Astrocyte (in vitro differentiated cells and primary cell): ENCODE measurements at regions not wholly inside any gene's neighbourhood (a gene's known extent, or its start where the extent isn't known, plus 50 kb on each side); places are given as distances from the start of the nearest gene placed in this dataset.

Experiments
- CTCF ChIP-seq: IDR thresholded peaks from 2 replicates; pipeline ENCODE4 v1.5.1; 2011; ENCODE audit warnings: low read depth, mild to moderate bottlenecking, inconsistent platforms, low read length, moderate library complexity; ENCODE audit not compliant: insufficient read depth
- EZH2 ChIP-seq: IDR thresholded peaks from 2 replicates; pipeline ENCODE4 v1.6.1; 2012; ENCODE audit warnings: mild to moderate bottlenecking, low read length, inconsistent platforms; ENCODE audit not compliant: insufficient read depth

DNA sequence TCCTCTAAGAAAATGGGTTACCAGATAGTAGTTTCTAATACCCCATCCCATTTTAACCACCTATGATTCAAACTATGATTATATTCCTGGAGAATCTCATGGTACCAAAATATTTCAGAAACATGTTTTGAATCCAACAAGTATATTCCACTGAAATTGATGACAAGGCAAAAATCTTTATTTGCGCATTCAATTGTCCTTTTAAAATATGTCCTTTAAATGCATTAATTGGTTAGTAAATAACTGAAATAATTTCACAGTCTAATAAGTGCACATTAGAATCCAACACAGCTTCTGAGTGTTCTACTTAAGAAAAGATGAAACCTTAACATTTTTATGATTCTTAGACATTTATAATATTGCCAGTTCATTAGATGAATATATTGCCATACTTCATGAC lies 356.6 kb downstream of the SETD4 start:
- TF ChIP-seq CTCF = no peak
- TF ChIP-seq EZH2 = no peak
